SU-DHL-6 (cell line): ENCODE measurements at regions not wholly inside any gene's neighbourhood (a gene's known extent, or its start where the extent isn't known, plus 50 kb on each side); places are given as distances from the start of the nearest gene placed in this dataset.

ENCODE experiments used
- EZH2phosphoT487 ChIP-seq: fragments of 200-600 bp; sonication (generic), shearing (Covaris generic); conservative IDR thresholded peaks from 2 replicates; pipeline ENCODE4 v1.6.1; 2018; ENCODE audit warnings: mild to moderate bottlenecking, antibody characterized with exemption, low read length, moderate library complexity, mixed read lengths
- TF ChIP-seq, protein P1 (sequence below): fragments of 200-600 bp; sonication (generic); IDR thresholded peaks from one replicate; pipeline ENCODE4 v1.5.1; 2017; ENCODE audit warnings: antibody characterized with exemption, mild to moderate bottlenecking, low read length, moderate library complexity; ENCODE audit not compliant: insufficient read depth, poor library complexity, severe bottlenecking

DNA sequence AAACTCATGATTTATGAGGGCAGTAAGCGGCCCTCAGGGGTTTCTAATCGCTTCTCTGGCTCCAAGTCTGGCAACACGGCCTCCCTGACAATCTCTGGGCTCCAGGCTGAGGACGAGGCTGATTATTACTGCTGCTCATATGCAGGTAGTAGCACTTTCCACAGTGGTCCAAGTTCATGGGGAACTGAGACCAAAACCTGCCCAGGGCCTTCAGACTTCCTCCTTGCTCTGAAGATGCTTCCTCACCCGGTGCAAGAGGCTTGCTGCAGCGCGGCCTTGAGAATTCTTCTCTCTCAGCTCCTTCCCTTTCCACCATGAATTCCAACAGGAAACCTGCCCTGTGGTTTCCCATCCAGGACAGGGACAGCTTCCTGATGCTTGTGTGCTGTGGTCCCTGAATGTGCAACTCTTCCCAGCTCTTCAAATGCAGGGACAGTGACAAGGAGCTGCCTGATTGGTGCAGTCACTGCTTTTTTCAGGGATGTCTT is 53.9 kb downstream of the GGTLC2 start:
- TF ChIP-seq, protein P1, sequence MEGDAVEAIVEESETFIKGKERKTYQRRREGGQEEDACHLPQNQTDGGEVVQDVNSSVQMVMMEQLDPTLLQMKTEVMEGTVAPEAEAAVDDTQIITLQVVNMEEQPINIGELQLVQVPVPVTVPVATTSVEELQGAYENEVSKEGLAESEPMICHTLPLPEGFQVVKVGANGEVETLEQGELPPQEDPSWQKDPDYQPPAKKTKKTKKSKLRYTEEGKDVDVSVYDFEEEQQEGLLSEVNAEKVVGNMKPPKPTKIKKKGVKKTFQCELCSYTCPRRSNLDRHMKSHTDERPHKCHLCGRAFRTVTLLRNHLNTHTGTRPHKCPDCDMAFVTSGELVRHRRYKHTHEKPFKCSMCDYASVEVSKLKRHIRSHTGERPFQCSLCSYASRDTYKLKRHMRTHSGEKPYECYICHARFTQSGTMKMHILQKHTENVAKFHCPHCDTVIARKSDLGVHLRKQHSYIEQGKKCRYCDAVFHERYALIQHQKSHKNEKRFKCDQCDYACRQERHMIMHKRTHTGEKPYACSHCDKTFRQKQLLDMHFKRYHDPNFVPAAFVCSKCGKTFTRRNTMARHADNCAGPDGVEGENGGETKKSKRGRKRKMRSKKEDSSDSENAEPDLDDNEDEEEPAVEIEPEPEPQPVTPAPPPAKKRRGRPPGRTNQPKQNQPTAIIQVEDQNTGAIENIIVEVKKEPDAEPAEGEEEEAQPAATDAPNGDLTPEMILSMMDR = no peak
- no peak for TF ChIP-seq EZH2phosphoT487
